Adipocyte (in vitro differentiated cells): ENCODE measurements at regions not wholly inside any gene's neighbourhood (a gene's known extent, or its start where the extent isn't known, plus 50 kb on each side); places are given as distances from the start of the nearest gene placed in this dataset.
"Not testable (repeated sequence)": the region's sequence is repeated elsewhere in the genome, so short reads cannot be mapped to it uniquely, and the experiment has no call there.

Experiments
- DNase-seq: peaks from one replicate; pipeline ENCODE4 v3.0.0-alpha.2; 2015; ENCODE audit warnings: low read depth
- H3K27me3 ChIP-seq: replicated peaks from 2 replicates; pipeline ENCODE4 v1.7.0; 2013; ENCODE audit warnings: mild to moderate bottlenecking, low read length, moderate library complexity; ENCODE audit not compliant: control insufficient read depth, insufficient read depth
- H3K36me3 ChIP-seq: 2 replicates; pipeline ENCODE4 v1.7.0; 2013; ENCODE audit warnings: low read length, mild to moderate bottlenecking, moderate library complexity; ENCODE audit not compliant: control insufficient read depth, insufficient read depth, severe bottlenecking
- H3K4me1 ChIP-seq: 2 replicates; pipeline ENCODE4 v1.7.0; 2013; ENCODE audit warnings: mild to moderate bottlenecking, low read length, moderate library complexity; ENCODE audit not compliant: control insufficient read depth, insufficient read depth
- H3K4me3 ChIP-seq: 2 replicates; pipeline ENCODE4 v1.7.0; 2013; ENCODE audit warnings: mild to moderate bottlenecking, low read length, moderate library complexity
- H3K9ac ChIP-seq: 2 replicates; pipeline ENCODE4 v1.7.0; 2013; ENCODE audit warnings: mild to moderate bottlenecking, low read length, moderate library complexity
- H3K9me3 ChIP-seq: 2 replicates; pipeline ENCODE4 v1.7.0; 2013; ENCODE audit warnings: mild to moderate bottlenecking, low read length, moderate library complexity; ENCODE audit not compliant: control insufficient read depth

- H3K4me3 ChIP-seq, H3K9me3 ChIP-seq, H3K4me1 ChIP-seq, DNase-seq, H3K27me3 ChIP-seq, H3K36me3 ChIP-seq, H3K9ac ChIP-seq: not testable (repeated sequence)
These were observed 222.7 kb upstream of the CDH8 start for GRCh38 chr16:62258931-62259435.

- no peak for DNase-seq
These were observed 220.2 kb upstream of the CDH8 start for GRCh38 chr16:62256406-62256805.

GRCh38 chr16:62254847-62255246 is 218.6 kb upstream of the CDH8 start:
- Histone ChIP-seq H3K36me3 (no peaks in the 10 kb centered on the region), H3K4me1 (no peaks in the 10 kb centered on the region), H3K9ac (no peak overlapping the region), H3K9me3 (no peaks in the 10 kb centered on the region), H3K4me3 (no peak overlapping the region), H3K27me3 (no peaks in the 10 kb centered on the region)
- no peak for DNase-seq

More at GRCh38 chr16:62256406-62256805, 220.2 kb upstream of the CDH8 start:
- no peaks in the 10 kb centered on the region for H3K4me1 ChIP-seq
- H3K9me3 ChIP-seq = no peaks in the 10 kb centered on the region
- H3K27me3 ChIP-seq = no peaks in the 10 kb centered on the region
- H3K36me3 ChIP-seq = no peaks in the 10 kb centered on the region
- no peak overlapping the region for H3K9ac ChIP-seq
- H3K4me3 ChIP-seq = no peak overlapping the region

- H3K4me1 ChIP-seq = no peaks in the 10 kb centered on the region
- H3K36me3 ChIP-seq = no peaks in the 10 kb centered on the region
- no peak for DNase-seq
- H3K9me3 ChIP-seq = no peaks in the 10 kb centered on the region
- H3K4me3 ChIP-seq = no peak overlapping the region
- no peak overlapping the region for H3K9ac ChIP-seq
- no peaks in the 10 kb centered on the region for H3K27me3 ChIP-seq
These were observed 218.1 kb upstream of the CDH8 start for GRCh38 chr16:62254372-62254771.

- no peak for DNase-seq
- no peaks in the 10 kb centered on the region for H3K36me3 ChIP-seq
- H3K27me3 ChIP-seq = no peaks in the 10 kb centered on the region
- no peak overlapping the region for H3K9ac ChIP-seq
- no peak overlapping the region for H3K4me3 ChIP-seq
- no peaks in the 10 kb centered on the region for H3K4me1 ChIP-seq
- H3K9me3 ChIP-seq = no peaks in the 10 kb centered on the region
These were observed 217.7 kb upstream of the CDH8 start for GRCh38 chr16:62253966-62254365.

- Histone ChIP-seq H3K4me3 (no peak overlapping the region), H3K36me3 (no peaks in the 10 kb centered on the region), H3K27me3 (no peaks in the 10 kb centered on the region), H3K9ac (no peak overlapping the region), H3K9me3 (no peaks in the 10 kb centered on the region), H3K4me1 (no peaks in the 10 kb centered on the region)
- no peak for DNase-seq
These were observed 212.8 kb upstream of the CDH8 start for GRCh38 chr16:62249069-62249468.

- Histone ChIP-seq H3K4me3 (no peak overlapping the region), H3K36me3 (no peaks in the 10 kb centered on the region), H3K4me1 (no peaks in the 10 kb centered on the region), H3K9ac (no peak overlapping the region), H3K9me3 (no peaks in the 10 kb centered on the region), H3K27me3 (no peaks in the 10 kb centered on the region)
- DNase-seq = no peak
These were observed 204.5 kb upstream of the CDH8 start for GRCh38 chr16:62240722-62241121.

- no peaks in the 10 kb centered on the region for H3K36me3 ChIP-seq
- H3K9me3 ChIP-seq = no peaks in the 10 kb centered on the region
- peak; percentile 7 for DNase-seq
- H3K27me3 ChIP-seq = no peaks in the 10 kb centered on the region
- H3K4me1 ChIP-seq = no peaks in the 10 kb centered on the region
- peak overlapping the region; percentile 6 for H3K4me3 ChIP-seq
- no peak overlapping the region for H3K9ac ChIP-seq
These were observed 189.4 kb upstream of the CDH8 start for GRCh38 chr16:62225675-62226074.

- H3K36me3 ChIP-seq = no peaks in the 10 kb centered on the region
- no peaks in the 10 kb centered on the region for H3K27me3 ChIP-seq
- no peak overlapping the region for H3K4me3 ChIP-seq
- no peak for DNase-seq
- no peak overlapping the region for H3K9ac ChIP-seq
- H3K9me3 ChIP-seq = no peaks in the 10 kb centered on the region
- H3K4me1 ChIP-seq = no peaks in the 10 kb centered on the region
These were observed 188.5 kb upstream of the CDH8 start for GRCh38 chr16:62224646-62225209.

GRCh38 chr16:62216837-62217236 is 180.6 kb upstream of the CDH8 start:
- Histone ChIP-seq H3K9me3 (no peaks in the 10 kb centered on the region), H3K9ac (no peak overlapping the region), H3K27me3 (no peaks in the 10 kb centered on the region), H3K36me3 (no peaks in the 10 kb centered on the region), H3K4me1 (no peaks in the 10 kb centered on the region), H3K4me3 (no peak overlapping the region)
- DNase-seq = no peak

- H3K4me3 ChIP-seq = no peak overlapping the region
- H3K9me3 ChIP-seq = no peaks in the 10 kb centered on the region
- DNase-seq = no peak
- H3K4me1 ChIP-seq = no peaks in the 10 kb centered on the region
- H3K27me3 ChIP-seq = no peaks in the 10 kb centered on the region
- no peaks in the 10 kb centered on the region for H3K36me3 ChIP-seq
- H3K9ac ChIP-seq = no peak overlapping the region
These were observed 177.5 kb upstream of the CDH8 start for GRCh38 chr16:62213763-62214162.

- no peaks in the 10 kb centered on the region for H3K9me3 ChIP-seq
- no peak overlapping the region for H3K4me3 ChIP-seq
- no peaks in the 10 kb centered on the region for H3K4me1 ChIP-seq
- no peaks in the 10 kb centered on the region for H3K36me3 ChIP-seq
- no peak for DNase-seq
- no peaks in the 10 kb centered on the region for H3K27me3 ChIP-seq
- H3K9ac ChIP-seq = no peak overlapping the region
These were observed 172.7 kb upstream of the CDH8 start for GRCh38 chr16:62208934-62209333.
